Ecto neural progenitor cell (in vitro differentiated cells): ENCODE measurements at regions not wholly inside any gene's neighbourhood (a gene's known extent, or its start where the extent isn't known, plus 50 kb on each side); places are given as distances from the start of the nearest gene placed in this dataset.

Source experiments
- DNase-seq: peaks from one replicate; pipeline ENCODE4 v3.0.0-alpha.2; 2018; ENCODE audit warnings: low spot score

DNA sequence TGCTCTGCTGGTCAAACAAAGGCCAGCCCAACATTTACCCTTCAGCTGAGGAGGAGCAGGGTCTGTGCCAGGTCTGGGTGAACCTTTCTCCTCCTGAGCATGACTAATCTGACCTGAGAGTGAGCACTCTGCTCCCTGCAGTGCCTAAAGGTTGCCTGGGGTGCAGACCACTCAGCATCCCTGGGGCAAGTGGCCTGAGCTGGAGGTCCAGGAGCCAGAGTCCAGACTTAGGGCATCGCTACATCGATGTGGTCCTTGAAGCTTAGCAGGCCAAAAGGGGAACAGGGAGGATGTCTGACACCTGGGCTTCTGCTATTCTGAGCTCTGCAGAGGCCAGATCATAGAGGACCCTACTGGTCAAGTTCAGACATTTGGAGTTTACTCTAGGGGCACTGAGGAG is 119.1 kb downstream of the FAM43A start:
- DNase-seq: peak; percentile 23

DNA sequence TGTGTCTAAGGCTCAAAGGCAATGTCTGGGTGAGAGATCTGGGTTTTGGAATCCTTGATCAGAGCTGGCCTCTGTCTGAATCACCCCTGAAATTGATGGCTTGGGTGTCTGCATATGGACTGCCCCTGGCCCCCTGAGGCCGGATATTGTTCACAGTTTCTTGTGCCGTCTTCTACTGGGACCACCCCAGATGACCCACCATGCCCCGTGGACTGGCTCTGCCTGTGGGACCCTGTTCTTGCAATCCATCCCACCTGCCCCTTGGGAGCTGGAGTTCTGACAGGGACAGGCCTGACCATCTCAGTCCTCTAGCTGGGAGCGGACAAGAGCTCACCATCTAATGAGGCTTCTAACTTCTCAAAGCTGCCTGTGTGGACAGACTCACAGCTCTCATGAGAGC is 119.9 kb downstream of the FAM43A start:
- DNase-seq: no peak

DNA sequence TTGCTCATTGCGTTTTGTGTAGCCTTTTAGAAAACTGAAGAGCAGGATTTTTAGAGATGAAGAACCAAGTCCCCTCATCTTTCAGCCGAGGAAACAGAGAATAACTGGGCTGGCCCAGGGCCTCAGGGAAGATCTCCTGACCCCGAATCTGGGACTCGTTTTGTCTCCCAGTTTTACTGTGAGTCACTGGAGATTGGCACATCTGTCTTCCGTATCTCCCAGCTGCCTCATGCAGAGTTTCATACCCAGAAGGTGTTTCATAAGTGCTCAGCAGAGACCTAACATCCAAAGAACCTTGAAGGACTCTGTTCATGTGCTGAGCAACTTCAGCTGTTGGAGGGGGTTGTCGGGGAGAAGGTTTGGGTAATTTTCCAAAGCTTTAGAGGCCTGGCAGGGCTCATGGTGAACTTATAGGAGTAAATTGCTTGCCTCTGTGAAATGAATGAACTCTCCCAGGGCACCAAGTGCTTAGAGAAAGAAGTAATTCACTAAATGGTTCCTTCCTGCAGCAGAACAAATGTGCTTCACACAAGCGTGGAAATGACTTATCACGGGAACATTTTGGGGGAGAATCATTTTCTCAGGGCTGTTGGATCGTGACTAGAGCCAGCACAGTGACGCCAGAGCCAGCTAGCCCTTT is 121.4 kb downstream of the FAM43A start:
- DNase-seq: no peak

DNA sequence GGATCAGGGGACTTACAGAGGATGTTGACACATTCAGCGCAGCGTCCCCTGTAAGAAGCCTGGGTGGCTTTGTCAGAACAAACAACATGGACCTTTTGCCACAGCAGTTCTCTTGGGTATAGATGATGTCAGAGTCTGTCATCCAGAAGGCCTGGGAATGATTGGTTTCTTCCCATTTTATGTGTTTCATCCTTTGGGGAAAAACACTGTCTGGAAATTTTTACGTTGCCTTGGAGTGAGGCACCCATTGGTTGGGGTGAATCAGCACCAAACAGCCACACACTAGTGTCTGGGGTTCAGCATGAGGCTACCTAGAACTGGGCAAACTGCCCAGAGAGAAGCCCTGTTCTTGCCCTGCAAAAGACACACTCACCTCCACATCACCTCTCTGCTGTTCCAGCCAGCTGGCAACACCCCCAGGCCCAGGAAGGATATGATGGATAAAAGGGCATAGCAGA is 123.0 kb downstream of the FAM43A start:
- DNase-seq: no peak

DNA sequence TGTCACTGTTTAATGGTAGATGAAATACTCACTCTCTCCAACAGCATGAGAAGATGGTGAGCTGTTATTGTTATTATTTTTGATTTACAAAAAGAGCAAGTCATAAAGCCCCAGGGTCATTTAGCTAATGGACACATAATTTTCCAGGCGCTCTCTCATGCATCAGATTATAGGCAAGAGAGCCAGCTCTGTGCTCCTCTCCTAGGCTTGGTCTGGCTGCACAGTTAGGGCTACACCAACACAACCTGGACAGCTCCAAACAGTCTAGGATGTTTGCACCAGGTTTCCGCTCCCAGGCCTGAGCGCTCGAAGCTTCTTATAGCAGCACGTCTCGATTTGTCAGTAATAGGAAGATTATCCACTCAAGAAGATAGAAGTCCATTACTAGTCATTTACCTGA is 123.7 kb downstream of the FAM43A start:
- DNase-seq: no peak

DNA sequence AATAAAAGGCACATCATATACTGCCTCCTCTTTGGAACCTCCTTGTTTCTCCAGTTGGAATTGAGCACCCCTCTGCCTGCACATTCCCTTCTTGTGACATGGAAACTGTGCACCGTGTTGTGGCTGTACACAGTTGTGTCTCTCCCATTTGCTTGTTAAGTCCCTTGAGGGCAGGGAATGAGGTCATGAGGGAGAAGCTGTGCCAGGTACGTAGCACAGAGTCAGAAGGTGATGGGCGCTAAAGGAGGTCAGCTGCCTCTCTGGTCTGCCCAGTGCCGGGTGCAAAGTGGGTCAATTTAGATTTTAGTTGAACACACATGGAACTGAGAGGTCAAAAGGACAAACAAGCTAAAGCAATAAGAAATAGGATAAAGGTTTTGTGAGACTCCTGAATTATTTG is 124.4 kb downstream of the FAM43A start:
- DNase-seq: no peak

DNA sequence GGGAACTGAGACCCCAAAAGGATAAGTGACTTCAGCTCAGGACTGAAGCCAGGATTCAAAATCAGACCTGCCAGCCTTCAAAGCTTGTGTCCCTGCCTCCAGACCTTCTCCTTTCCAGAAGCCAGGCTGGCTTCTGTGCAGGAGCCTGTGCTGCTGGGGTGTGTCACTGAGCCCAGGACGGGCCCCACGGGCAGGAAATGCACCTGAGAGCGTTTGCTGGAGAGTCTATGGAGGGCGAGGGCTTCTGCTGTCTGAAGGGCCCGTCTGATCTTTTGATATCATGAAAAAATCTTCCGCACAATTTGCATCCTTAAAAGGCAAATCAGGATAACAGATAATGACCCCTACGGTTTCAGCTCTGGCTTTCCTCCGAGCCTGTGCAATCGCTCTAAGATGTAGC is 125.4 kb downstream of the FAM43A start:
- DNase-seq: no peak

DNA sequence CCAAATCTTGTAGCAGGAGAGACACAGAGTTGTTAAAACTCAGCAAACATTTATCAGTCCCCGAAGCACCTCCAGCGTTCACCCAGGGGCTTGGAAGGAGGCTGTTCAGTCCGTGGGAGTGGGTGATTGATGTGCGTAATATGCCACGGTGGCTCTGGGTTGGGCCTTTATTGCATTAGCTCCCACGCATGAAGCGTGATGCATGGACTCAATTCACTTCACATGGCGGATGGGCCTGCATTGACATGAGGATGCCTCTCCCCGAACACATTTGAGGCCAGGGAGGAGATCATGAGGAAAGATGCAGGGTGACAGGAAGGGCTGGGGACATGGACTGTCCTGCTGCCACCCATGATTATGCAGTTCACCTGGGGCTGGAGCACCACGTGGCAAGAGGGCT is 126.5 kb downstream of the FAM43A start:
- no peak for DNase-seq

DNA sequence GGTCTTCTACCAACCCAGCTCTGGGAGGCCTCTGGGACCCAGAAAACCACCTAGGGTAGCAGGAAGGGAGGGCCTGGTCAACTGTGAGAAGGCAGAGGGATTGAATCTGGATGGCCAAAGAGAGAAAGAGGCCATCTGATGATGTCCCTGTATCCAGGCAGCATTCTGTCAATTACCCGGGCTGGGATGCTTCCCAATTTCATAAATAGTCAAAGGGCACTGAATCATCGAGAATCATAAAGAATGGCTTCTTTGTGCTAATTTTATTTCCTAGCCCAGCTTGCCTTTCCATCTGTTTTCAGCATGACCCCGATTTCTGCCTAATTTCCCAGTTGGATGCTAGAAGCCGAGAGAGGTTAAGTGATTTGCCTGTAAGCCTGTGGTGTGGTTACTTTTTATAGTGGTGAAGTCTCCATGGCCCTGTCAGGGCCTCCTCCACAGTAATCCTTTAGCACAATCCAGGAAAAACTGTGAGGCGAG is 129.2 kb downstream of the FAM43A start:
- no peak for DNase-seq

DNA sequence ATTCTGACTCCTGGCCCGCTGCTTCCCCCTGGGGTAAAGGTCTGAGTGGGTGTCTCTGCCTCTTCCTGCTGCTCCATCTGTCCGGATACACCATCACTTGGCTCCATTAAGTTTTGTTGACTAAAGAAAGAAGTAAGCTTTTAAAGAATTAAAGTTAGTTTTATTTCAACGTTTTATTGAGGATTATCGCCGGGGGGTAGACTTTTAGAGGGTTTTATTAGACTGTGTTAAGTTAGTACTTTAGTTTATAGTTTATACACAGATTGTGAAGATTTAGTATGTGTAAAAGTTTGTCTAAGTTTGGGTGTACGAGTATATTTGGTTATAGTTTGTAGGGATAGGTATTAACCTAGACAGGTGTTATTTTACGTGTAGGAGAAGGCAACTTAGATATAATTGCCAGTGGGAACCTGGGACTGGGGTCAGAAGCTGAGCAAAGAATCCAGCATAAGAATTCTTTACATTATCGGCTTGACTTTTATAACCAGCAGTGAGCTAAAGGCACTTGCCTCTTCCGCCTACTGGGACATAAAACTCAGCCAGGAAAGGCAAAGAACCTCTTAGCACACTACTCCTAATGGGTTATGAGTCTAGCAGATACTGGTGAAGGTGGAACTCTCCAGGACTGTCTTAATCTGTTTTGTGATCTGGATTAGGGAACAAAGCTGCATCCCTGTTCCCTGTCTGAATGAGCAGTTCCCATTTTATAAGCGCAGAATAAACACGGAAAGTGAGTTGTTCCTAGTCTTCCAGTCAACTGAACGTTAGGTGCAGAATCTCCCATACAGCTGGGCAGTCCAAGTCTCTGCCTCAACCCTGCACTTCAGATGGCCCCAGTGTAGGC is 131.3 kb downstream of the FAM43A start:
- DNase-seq: no peak

DNA sequence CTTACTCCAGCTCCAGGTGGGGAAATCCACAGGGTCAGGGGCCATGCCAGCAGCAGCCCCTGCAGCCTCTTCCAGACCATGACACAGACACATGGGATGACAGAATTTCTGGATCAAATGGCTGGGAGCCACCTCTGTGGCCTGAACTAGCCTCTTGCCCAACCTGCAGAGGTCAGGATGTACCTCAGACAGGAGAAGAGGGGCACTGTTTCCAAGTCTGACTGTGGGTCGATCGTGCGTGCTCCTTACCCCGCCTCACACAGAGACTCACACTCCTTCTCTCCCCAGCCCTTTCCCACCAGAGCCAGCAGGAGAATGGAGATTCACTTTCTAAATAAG is 131.9 kb downstream of the FAM43A start:
- no peak for DNase-seq

DNA sequence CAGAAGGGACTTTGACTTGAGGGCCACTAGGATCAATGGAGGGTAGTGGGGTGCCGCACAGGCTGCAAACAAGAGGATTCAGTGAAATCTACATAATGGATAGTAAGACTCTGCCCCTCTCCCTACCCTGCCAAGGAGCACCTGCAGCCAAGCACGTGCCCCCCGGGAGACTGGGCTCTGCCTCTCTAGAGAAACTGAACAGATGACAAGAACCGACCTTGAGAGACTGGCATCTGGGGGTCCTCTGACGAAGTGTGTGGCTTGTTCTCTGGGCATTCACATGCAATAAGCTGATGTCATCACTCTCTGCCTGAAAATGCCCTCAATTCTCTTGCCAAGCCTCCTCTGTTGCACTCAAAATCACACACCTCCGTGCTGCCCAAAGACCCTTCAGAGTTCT is 132.3 kb downstream of the FAM43A start:
- no peak for DNase-seq

DNA sequence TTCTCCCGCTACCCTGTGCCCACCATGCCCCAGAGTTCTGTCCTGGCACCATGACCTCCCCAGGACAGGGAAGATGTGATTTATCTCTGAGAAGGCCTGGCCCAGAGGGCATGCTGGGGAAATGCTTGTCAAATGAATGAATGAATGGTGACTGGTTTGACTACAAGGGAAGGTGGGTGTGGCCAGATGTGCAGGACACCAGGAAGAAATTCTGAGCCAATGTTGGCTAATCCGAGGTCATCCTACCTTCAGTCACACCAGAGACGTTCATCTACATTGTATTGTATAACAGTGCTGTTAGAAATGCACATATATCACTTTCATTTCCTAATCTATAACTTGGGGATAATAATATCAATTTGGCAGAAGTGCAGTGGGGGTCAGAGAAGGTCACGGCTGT is 138.4 kb downstream of the FAM43A start:
- no peak for DNase-seq

DNA sequence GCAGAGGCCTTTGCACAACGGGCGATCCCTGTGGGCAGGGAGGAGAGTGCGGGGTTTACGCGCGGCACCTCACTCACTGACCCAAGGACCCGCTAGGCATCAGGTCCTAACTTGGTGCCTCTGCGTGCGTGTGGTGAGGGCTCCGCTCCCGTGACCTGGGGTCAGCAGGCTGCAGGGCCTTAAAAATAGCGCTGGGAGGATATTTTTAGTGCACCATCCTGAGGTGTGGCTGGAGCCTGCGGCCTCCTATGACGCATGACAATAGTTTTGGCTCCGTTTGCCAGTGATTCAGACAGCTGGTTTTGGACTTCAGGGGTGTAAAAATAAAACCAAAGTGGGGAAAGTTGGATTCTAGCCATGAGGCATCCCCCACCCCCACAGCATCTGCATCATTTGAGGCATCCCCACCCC is 139.0 kb downstream of the FAM43A start:
- no peak for DNase-seq

DNA sequence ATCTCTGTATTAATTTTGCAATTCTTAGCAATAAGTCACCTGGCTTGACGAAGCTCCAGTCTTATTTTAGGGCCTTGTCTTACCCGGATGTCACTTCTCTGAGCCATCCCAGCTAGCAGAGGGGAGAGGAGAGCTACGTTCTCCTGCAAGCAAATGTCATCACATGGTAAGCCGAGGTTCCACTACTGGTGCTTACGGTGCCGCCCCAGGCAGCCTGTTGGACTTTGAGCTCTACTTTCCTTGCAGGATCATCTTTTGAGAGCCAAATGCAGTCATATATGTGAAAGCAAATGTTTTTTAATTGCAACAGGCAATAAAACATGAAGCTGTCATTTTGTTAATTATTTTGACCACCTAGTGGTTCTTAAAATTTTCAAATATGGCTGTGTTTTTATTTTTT is 140.9 kb downstream of the FAM43A start:
- no peak for DNase-seq

DNA sequence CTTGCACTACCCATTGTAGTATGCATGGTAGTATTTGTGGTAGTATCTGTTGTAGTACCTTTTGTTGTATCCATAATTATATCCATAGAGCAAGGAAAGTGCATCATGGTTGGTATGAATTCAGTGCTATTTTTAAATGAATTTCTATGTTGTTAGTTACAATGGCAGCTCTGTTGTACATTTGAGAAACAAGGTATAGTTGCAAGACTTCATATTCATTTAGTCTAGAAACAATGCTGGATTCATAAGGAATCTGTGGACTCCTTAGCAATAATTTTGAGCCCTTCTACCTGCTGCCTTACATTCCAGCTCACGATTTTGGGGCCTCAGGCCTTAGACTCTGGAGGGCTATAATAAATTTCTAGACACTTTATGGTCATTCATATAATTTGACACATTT is 141.8 kb downstream of the FAM43A start:
- no peak for DNase-seq

DNA sequence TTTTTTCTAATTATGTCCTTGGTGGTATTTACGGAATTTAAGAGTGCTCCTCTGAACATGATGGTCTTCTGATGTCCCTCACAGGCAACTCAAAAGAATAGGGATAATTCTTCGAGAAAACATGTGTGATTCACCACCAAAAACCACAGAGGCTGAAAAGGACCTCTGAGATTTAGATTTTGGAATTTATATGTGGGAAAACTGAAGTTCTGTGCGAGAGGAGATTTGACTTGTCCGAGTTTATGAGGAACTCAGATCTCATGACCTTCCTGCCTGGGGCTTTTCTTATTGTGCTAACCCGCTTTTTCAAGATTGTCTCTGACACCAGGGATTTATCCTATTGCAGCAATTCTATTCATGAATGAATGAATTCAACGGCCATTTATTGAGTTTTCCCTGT is 142.4 kb downstream of the FAM43A start:
- no peak for DNase-seq

DNA sequence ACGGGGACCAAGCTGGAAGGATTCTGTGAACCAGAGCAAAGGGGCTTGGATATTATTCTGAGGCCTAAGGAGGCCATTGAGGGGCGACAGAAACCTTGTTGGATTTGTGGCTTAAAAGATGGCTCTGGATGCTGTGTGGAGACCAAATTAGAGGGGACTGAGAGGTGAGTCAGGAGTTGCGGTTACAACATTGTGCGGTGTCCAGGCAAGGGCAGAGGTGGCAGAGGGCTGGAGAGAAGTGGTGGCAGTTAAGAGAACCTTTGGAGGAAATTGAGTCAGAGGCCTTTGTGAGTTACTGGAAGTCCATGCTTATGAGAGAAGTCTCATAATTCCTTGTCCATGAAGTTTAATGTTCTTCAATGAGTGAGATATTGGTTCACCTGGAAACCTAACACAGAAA is 143.2 kb downstream of the FAM43A start:
- DNase-seq: no peak

DNA sequence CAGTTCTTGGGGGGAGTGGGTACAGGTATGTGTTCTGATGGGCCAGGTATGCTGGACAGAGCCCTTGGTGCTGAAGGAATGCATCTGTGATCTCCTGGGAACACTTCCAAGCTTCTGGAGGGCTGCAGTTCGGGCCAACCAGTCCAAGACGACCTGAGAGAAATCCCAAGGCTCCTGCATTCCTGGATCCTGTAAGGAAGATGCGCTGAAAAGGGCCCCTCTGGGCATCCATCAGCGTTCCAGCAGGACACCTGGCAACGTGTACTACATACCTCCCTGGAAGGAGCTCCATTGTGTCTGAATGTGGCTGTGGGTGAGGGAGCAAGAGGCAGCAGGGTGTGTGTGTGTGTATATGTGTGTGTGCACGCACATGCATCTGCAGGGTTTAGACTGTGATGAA is 144.7 kb downstream of the FAM43A start:
- no peak for DNase-seq

DNA sequence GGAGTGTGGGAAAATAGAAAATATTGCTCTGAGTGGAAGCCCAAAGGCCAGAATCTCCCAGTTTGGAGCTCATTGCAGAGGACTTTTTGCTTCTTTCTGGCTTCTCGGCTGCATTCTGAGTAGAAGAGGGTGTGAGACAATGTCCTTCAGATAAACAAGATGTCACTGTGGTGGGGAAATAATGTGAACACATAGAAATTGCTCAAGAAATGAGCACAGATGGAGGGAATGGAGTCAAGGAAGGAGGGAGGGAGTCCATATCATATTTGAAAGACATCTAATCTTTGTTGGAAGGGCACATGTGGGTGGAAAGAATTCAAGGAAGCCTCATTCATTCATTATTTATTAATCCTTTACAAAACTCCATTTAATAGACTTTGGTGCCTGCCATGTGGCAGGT is 145.3 kb downstream of the FAM43A start:
- DNase-seq: no peak

DNA sequence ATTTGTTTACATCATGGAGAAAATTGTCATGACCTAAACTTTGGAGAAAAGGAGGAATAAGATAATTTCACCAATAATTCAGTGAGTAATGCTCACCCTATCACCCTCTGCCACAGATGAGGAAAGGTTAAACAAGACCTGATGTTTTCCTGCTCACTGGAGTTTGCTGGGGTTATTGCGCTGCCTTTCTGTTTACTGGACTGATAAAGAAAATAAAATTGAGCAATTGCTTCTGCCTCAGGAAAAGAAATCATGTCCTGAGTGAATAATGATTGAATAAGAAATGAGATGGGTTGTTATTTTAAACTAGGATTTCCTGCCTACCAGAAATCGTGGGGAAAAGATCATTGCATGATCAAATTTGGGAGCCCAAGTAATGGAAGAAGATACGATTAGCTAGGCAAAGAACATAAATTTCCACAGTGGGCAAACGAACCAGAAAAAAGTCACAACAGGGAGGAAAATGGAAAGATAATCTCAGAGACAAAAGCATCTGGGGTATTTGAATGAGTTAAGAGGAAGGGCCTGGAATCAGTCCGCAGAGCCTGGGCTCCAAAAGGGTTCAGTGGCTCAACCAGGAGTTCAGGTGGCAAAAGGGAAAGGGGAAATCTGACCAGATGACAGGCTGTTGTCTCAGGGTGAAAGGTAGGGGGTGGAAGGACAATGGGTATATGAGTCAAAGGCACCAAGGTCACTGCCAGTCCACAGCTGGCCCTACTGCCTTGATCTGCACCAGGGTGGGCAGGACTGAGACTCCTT is 146.8 kb downstream of the FAM43A start:
- no peak for DNase-seq

DNA sequence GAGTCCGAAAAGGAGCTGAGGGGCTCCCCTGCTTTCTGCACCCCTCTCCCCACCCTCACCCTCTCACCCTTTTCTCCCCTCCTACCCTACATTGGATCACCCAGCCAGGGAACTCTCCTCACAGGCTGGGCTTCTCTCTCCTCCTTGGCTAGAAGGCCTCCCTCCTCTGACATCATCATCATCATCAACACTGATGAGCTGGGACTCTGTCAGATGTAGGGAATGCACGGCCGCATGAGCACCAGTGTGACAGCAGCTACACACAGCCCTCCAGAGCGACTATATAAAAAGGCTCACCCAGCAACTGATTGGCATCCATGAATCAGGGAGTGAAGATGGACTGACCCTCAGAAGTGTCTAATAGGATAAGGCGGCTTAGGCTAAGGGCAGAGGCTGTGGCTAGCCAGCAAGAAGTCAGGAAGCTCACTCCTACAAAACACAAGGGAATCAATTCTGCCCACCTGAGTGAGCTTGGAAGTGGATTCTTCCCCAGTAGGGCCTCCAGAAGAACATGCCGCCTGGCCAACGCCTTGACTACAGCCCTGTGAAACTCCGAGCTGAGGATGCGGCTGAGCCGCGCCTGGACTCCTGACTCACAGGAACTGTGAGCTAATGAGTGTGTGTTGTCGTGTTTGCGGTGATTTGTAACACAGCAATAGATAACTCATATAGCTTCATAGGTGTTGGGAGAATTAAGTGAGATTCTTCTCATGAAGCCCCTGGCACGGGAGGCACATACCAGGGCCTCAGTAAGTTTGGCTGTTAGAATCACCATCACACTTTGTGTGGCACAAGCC is 147.6 kb downstream of the FAM43A start:
- no peak for DNase-seq
